ENCODE measurements at regions not wholly inside any gene's neighbourhood (a gene's known extent, or its start where the extent isn't known, plus 50 kb on each side); places are given as distances from the start of the nearest gene placed in this dataset.

- no CpG with 5 or more reads among the region's 4 CpGs for WGBS (ENCODE audit: insufficient coverage, low lambda C conversion rate)
Measured at GRCh38 chr6:165818200-165818599, 155.2 kb upstream of the PDE10A start.

GRCh38 chr6:165817771-165818170 is 154.7 kb upstream of the PDE10A start:
- no CpG with 5 or more reads among the region's 7 CpGs for WGBS (ENCODE audit: insufficient coverage, low lambda C conversion rate)
- H3K27ac ChIP-seq (ENCODE audit: low read length) = no peak overlapping the region
- H3K4me1 ChIP-seq (ENCODE audit: control insufficient read depth, insufficient read depth, low read length) = no peaks in the 10 kb centered on the region
- no peak overlapping the region for H3K4me3 ChIP-seq (ENCODE audit: low read length)
- peaks cover 50% of the 10 kb centered on the region for H3K27me3 ChIP-seq (ENCODE audit: control insufficient read depth, insufficient read depth, low read length)
- H3K36me3 ChIP-seq (ENCODE audit: control insufficient read depth, insufficient read depth, low read length) = no peaks in the 10 kb centered on the region
- no peak for DNase-seq
- H3K9me3 ChIP-seq (ENCODE audit: control insufficient read depth, low read depth, low read length) = no peaks in the 10 kb centered on the region

More at GRCh38 chr6:165818200-165818599, 155.2 kb upstream of the PDE10A start:
- Histone ChIP-seq H3K4me3 (ENCODE audit: low read length) (no peak overlapping the region), H3K4me1 (ENCODE audit: control insufficient read depth, insufficient read depth, low read length) (no peaks in the 10 kb centered on the region), H3K9me3 (ENCODE audit: control insufficient read depth, low read depth, low read length) (no peaks in the 10 kb centered on the region), H3K27me3 (ENCODE audit: control insufficient read depth, insufficient read depth, low read length) (peaks cover 46% of the 10 kb centered on the region), H3K36me3 (ENCODE audit: control insufficient read depth, insufficient read depth, low read length) (no peaks in the 10 kb centered on the region), H3K27ac (ENCODE audit: low read length) (no peak overlapping the region)
- no peak for DNase-seq

- Histone ChIP-seq H3K4me3 (ENCODE audit: low read length) (no peak overlapping the region), H3K36me3 (ENCODE audit: control insufficient read depth, insufficient read depth, low read length) (no peaks in the 10 kb centered on the region), H3K27me3 (ENCODE audit: control insufficient read depth, insufficient read depth, low read length) (peaks cover 50% of the 10 kb centered on the region), H3K27ac (ENCODE audit: low read length) (no peak overlapping the region), H3K4me1 (ENCODE audit: control insufficient read depth, insufficient read depth, low read length) (no peaks in the 10 kb centered on the region), H3K9me3 (ENCODE audit: control insufficient read depth, low read depth, low read length) (no peaks in the 10 kb centered on the region)
- no CpG with 5 or more reads among the region's 3 CpGs for WGBS (ENCODE audit: insufficient coverage, low lambda C conversion rate)
- no peak for DNase-seq
Measured at GRCh38 chr6:165817148-165817547, 154.1 kb upstream of the PDE10A start.

- Histone ChIP-seq H3K27ac (ENCODE audit: low read length) (no peak overlapping the region), H3K4me1 (ENCODE audit: control insufficient read depth, insufficient read depth, low read length) (no peaks in the 10 kb centered on the region), H3K4me3 (ENCODE audit: low read length) (no peak overlapping the region), H3K9me3 (ENCODE audit: control insufficient read depth, low read depth, low read length) (no peaks in the 10 kb centered on the region), H3K27me3 (ENCODE audit: control insufficient read depth, insufficient read depth, low read length) (peaks cover 38% of the 10 kb centered on the region), H3K36me3 (ENCODE audit: control insufficient read depth, insufficient read depth, low read length) (no peaks in the 10 kb centered on the region)
- no peak for DNase-seq
- no CpG with 5 or more reads among the region's 10 CpGs for WGBS (ENCODE audit: insufficient coverage, low lambda C conversion rate)
Measured at GRCh38 chr6:165814679-165815078, 151.6 kb upstream of the PDE10A start.

GRCh38 chr6:165811512-165811911 is 148.5 kb upstream of the PDE10A start:
- no peaks in the 10 kb centered on the region for H3K9me3 ChIP-seq (ENCODE audit: control insufficient read depth, low read depth, low read length)
- no peak overlapping the region for H3K27ac ChIP-seq (ENCODE audit: low read length)
- no peak overlapping the region for H3K4me3 ChIP-seq (ENCODE audit: low read length)
- H3K27me3 ChIP-seq (ENCODE audit: control insufficient read depth, insufficient read depth, low read length) = peaks cover 17% of the 10 kb centered on the region
- H3K4me1 ChIP-seq (ENCODE audit: control insufficient read depth, insufficient read depth, low read length) = no peaks in the 10 kb centered on the region
- 100% methylated on average over 1 of the region's 7 CpGs for WGBS (ENCODE audit: insufficient coverage, low lambda C conversion rate)
- no peaks in the 10 kb centered on the region for H3K36me3 ChIP-seq (ENCODE audit: control insufficient read depth, insufficient read depth, low read length)
- no peak for DNase-seq

GRCh38 chr6:165808021-165808420 is 145.0 kb upstream of the PDE10A start:
- Histone ChIP-seq H3K4me1 (ENCODE audit: control insufficient read depth, insufficient read depth, low read length) (no peaks in the 10 kb centered on the region), H3K27me3 (ENCODE audit: control insufficient read depth, insufficient read depth, low read length) (peaks cover 45% of the 10 kb centered on the region), H3K27ac (ENCODE audit: low read length) (no peak overlapping the region), H3K9me3 (ENCODE audit: control insufficient read depth, low read depth, low read length) (no peaks in the 10 kb centered on the region), H3K36me3 (ENCODE audit: control insufficient read depth, insufficient read depth, low read length) (no peaks in the 10 kb centered on the region), H3K4me3 (ENCODE audit: low read length) (no peak overlapping the region)
- WGBS (ENCODE audit: insufficient coverage, low lambda C conversion rate) = no CpG with 5 or more reads among the region's 10 CpGs
- no peak for DNase-seq

- Histone ChIP-seq H3K4me3 (ENCODE audit: low read length) (no peak overlapping the region), H3K9me3 (ENCODE audit: control insufficient read depth, low read depth, low read length) (no peaks in the 10 kb centered on the region), H3K27me3 (ENCODE audit: control insufficient read depth, insufficient read depth, low read length) (peaks cover 47% of the 10 kb centered on the region), H3K4me1 (ENCODE audit: control insufficient read depth, insufficient read depth, low read length) (no peaks in the 10 kb centered on the region), H3K27ac (ENCODE audit: low read length) (no peak overlapping the region), H3K36me3 (ENCODE audit: control insufficient read depth, insufficient read depth, low read length) (no peaks in the 10 kb centered on the region)
- WGBS (ENCODE audit: insufficient coverage, low lambda C conversion rate) = no CpG with 5 or more reads among the region's 10 CpGs
- DNase-seq = no peak
Measured at GRCh38 chr6:165807249-165807960, 144.4 kb upstream of the PDE10A start.

- Histone ChIP-seq H3K4me3 (ENCODE audit: low read length) (no peak overlapping the region), H3K9me3 (ENCODE audit: control insufficient read depth, low read depth, low read length) (no peaks in the 10 kb centered on the region), H3K27ac (ENCODE audit: low read length) (no peak overlapping the region), H3K4me1 (ENCODE audit: control insufficient read depth, insufficient read depth, low read length) (no peaks in the 10 kb centered on the region), H3K27me3 (ENCODE audit: control insufficient read depth, insufficient read depth, low read length) (peaks cover 47% of the 10 kb centered on the region), H3K36me3 (ENCODE audit: control insufficient read depth, insufficient read depth, low read length) (no peaks in the 10 kb centered on the region)
- DNase-seq = no peak
- no CpG with 5 or more reads among the region's 14 CpGs for WGBS (ENCODE audit: insufficient coverage, low lambda C conversion rate)
Measured at GRCh38 chr6:165806126-165806810, 143.2 kb upstream of the PDE10A start.

GRCh38 chr6:165805636-165806035 is 142.6 kb upstream of the PDE10A start:
- no peak for DNase-seq
- no peak overlapping the region for H3K27ac ChIP-seq (ENCODE audit: low read length)
- H3K4me3 ChIP-seq (ENCODE audit: low read length) = no peak overlapping the region
- H3K27me3 ChIP-seq (ENCODE audit: control insufficient read depth, insufficient read depth, low read length) = peaks cover 47% of the 10 kb centered on the region
- H3K4me1 ChIP-seq (ENCODE audit: control insufficient read depth, insufficient read depth, low read length) = no peaks in the 10 kb centered on the region
- no CpG with 5 or more reads among the region's 10 CpGs for WGBS (ENCODE audit: insufficient coverage, low lambda C conversion rate)
- H3K9me3 ChIP-seq (ENCODE audit: control insufficient read depth, low read depth, low read length) = no peaks in the 10 kb centered on the region
- H3K36me3 ChIP-seq (ENCODE audit: control insufficient read depth, insufficient read depth, low read length) = no peaks in the 10 kb centered on the region

GRCh38 chr6:165805067-165805555 is 142.1 kb upstream of the PDE10A start:
- Histone ChIP-seq H3K27ac (ENCODE audit: low read length) (no peak overlapping the region), H3K27me3 (ENCODE audit: control insufficient read depth, insufficient read depth, low read length) (peaks cover 47% of the 10 kb centered on the region), H3K9me3 (ENCODE audit: control insufficient read depth, low read depth, low read length) (no peaks in the 10 kb centered on the region), H3K36me3 (ENCODE audit: control insufficient read depth, insufficient read depth, low read length) (no peaks in the 10 kb centered on the region), H3K4me3 (ENCODE audit: low read length) (no peak overlapping the region), H3K4me1 (ENCODE audit: control insufficient read depth, insufficient read depth, low read length) (no peaks in the 10 kb centered on the region)
- WGBS (ENCODE audit: insufficient coverage, low lambda C conversion rate) = no CpG with 5 or more reads among the region's 39 CpGs
- DNase-seq = no peak
